A549 (cell line): ENCODE measurements at regions not wholly inside any gene's neighbourhood (a gene's known extent, or its start where the extent isn't known, plus 50 kb on each side); places are given as distances from the start of the nearest gene placed in this dataset.

Experiments
- E2F6 ChIP-seq: IDR thresholded peaks from 2 replicates; pipeline ENCODE4 v1.6.1; 2012; ENCODE audit warnings: low read depth, borderline replicate concordance
- KDM5A ChIP-seq: fragments of 200-600 bp; sonication (generic); IDR thresholded peaks from 2 replicates; pipeline ENCODE4 v1.6.1; 2016; ENCODE audit warnings: antibody characterized with exemption, mild to moderate bottlenecking

- TF ChIP-seq E2F6 (no peak), KDM5A (no peak)
These were observed 452.9 kb upstream of the NECTIN3 start for GRCh38 chr3:110618512-110619226.
